ENCODE measurements at regions not wholly inside any gene's neighbourhood (a gene's known extent, or its start where the extent isn't known, plus 50 kb on each side); places are given as distances from the start of the nearest gene placed in this dataset.

DNA sequence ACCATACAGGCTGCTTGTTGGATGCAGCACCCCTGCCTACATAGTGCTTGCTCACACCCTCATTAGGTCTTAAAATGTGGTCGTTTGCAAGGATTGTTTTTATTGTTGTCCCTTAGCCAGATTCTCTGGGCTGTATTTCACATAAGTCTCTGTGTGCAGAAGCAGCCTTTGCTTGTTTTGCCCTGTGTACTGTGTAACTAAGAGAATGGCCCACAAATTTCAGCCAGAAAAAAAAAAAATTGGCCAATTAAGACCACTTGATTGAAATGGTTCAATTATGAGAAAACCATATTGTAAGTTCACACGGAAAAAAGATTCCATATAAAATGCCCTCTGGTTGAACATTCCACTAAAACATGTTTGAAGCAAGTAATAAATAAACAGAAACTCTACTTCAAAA is 377.1 kb upstream of the SOX11 start:
- DNase-seq, result no peak

DNA sequence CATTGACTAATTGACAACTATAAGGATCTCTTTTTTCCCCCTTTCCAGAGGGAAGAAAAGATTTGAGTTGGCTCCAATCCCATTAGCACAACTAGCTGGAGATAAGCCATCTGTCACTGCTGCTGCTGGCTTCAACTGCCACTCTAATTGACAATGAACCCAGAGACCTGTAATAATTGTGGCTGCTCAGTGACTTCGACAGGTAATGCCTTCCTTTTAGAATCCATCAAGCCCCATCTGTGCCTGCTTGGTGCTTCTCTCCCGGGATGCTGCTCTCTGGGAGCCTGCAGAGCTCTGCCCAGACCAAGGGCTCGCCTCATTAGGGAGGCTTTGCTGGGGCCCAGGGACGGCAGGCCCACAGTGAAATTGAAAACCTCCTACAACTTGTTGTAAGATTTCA is 376.7 kb upstream of the SOX11 start:
- DNase-seq, result no peak

DNA sequence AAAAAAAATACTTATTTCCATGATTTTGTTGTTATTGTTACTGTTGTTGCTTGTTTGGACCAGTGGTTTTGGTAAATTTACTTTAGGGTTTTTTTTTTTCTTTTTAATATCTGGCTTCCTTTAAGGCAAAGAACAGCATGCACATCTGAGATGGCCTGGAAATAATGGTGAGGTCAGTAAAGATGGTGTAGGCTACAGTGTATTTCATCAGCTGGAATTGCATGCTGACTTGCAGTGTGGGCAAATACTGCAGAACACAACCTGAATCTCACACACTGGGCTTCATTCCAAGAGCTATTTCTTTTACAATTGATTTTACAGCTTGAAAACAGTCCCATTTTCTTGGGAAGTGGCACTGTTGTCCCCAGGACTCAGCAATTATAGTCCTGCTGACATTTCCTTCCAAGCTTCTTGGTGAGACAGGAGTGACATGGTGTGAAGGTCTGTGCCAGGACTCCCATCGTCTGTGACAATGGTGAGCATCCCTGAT is 376.1 kb upstream of the SOX11 start:
- no peak for DNase-seq

DNA sequence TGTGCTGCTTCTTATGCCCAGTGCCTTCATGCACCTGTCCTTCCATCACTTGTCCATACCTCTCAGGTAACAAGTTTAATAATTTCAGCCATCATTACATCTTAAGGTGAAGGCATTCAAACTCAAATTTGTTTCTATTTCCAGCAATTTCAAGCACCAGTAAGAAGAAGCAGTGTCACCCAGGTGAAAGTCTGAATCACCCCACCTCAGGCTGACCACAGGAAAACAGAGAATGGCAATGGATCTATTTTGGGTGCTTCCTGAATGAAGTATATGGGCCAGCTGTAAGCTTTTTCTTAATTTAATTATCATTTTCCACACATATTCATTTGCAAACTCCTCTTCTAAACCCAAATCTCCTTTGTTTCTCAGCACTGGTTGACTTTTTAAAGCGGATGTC is 372.7 kb upstream of the SOX11 start:
- DNase-seq, result no peak

GRCh38 chr2:5322396-5322795 is 369.8 kb upstream of the SOX11 start:
- no peak for DNase-seq

DNA sequence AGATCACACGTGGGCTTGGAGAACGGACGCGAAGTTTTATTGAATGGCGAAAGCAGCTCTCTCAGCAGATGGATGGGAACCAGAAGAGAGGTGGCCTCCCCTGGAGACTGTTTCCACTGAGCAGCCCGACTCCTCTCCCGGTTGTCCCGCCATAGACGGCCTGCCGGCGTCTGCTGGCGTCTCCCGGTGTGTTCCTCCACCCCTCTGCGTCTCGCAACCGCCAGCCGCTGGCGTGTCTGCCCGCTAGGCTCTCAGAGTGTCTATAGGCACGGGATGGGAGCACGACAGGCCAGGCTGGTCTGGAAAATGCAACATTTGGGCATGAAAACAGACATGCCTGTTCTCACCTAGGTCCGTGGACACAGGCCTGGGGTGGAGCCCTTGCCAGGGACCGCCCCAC is 366.7 kb upstream of the SOX11 start:
- DNase-seq, result no peak

DNA sequence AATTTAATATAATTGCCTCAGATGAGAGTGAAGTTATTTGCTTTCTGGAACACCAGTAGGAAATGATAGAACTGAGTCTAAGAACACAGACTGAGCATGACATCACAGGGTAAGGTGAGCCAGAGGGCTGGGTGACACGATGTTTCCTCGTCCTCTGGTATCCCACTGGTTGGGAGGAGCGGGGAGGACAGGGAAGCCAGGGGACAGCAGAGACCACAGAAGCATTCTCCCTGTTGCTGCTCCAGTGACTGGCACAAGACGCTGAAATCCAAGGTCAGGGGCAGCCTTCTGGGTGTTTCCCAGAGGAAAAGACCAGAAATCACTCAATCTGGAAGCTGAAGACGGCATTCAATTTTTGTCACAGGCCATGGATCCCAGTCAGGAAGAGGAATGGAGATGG is 363.4 kb upstream of the SOX11 start:
- no peak for DNase-seq

- DNase-seq, result no peak
Measured at GRCh38 chr2:5329763-5330162, 362.4 kb upstream of the SOX11 start.

DNA sequence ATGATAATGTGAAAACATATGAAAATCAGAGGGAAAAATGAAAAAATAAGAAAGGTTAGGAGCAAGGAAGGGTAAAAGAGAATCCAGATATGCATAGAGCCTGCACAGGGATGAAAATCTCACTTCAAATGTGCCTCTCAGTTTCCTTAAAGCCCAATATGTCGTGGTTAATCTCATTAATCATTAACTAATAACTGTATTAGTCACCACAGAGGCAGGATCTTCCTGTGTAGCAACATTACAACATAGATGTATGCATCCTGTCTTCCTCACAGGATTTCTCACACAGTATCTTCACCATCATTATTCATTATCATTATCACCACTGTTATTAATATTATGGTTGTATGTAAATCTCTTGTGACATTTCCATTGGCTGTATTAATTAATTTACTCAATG is 361.2 kb upstream of the SOX11 start:
- DNase-seq, result no peak

GRCh38 chr2:5332925-5333324 is 359.3 kb upstream of the SOX11 start:
- no peak for DNase-seq

- DNase-seq, result no peak
Measured at GRCh38 chr2:5339473-5339872, 352.7 kb upstream of the SOX11 start.

GRCh38 chr2:5343785-5344335 is 348.3 kb upstream of the SOX11 start:
- DNase-seq, result no peak

DNA sequence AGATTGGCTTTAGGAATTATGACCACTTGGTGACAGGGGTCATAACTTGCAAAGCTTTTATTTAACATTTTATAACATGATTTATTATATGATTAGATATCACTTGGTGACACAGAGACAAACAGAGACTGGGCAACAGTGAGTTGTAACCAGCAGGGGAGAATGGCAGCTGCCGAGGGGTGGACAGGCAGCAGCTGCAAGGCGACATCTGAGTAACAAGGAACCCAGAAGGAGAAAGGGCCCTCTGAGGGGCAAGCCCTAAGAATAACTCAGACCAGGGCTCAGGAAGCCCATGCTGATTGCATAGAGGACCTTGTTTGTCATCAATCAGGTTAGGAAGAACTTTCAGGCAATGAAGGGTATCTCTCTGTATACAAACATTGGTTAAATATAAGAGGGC is 339.9 kb upstream of the SOX11 start:
- no peak for DNase-seq

DNA sequence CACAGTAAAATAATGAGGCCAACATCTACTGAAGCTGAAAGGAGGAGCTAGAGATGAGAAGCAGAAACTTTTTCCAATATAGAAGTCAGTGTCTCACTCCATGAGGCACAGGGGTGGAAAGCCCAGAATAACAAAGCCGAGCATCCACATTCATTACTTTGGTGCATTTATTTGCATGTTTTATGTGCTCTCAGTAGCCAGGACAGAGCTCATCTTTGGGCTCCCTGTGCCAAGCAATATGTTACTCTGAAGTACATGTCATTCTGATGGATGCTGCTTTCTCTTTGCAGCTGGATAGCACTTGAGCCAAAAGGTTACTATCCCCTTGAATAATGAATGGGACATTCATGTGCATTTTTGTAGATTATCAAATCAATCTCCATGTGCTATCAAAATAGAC is 338.6 kb upstream of the SOX11 start:
- DNase-seq, result no peak

- no peak for DNase-seq
Measured at GRCh38 chr2:5359397-5359796, 332.8 kb upstream of the SOX11 start.

DNA sequence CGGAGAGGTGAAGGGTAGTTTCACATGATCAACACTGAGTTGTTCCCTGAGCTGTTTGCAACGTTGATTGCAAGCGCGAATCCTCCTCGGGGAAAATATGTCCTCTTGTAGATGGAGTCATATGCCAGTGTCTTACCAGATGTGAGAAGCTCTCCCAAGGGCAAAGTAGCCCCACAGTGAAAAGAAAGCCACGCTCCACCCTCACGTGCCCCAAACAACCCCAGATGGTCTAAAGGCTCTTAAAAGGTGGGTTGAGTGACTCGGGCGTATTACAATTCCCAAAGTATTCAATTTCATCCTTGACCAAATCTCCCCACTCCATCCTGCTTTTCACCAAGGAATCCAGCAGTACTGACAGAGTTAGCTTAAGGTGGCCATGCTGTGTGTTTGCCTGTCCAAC is 332.1 kb upstream of the SOX11 start:
- no peak for DNase-seq

- DNase-seq, result no peak
Measured at GRCh38 chr2:5364361-5364760, 327.8 kb upstream of the SOX11 start.

GRCh38 chr2:5365871-5366461 is 326.2 kb upstream of the SOX11 start:
- DNase-seq, result peak; percentile 75

DNA sequence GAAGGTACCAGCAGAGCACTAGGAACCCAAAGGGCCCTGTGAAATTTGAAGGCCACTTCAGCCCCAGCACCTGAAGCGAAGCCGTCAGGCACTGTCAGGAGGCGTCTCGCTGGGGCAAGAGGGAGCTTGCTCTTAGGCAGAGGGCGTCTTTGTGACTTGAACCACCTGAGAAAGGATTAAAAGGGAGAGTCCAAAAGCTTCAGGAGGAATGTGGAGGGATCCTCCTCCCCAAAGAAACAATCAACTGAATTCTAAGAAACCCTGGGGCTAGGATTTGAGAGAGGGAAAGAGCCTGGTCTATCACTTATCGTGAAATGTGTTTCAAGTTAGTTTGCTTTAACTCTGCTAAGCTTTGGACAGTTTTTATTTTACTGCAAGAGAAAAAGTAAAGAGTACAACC is 324.9 kb upstream of the SOX11 start:
- no peak for DNase-seq

- DNase-seq, result no peak
Measured at GRCh38 chr2:5368263-5368662, 323.9 kb upstream of the SOX11 start.

DNA sequence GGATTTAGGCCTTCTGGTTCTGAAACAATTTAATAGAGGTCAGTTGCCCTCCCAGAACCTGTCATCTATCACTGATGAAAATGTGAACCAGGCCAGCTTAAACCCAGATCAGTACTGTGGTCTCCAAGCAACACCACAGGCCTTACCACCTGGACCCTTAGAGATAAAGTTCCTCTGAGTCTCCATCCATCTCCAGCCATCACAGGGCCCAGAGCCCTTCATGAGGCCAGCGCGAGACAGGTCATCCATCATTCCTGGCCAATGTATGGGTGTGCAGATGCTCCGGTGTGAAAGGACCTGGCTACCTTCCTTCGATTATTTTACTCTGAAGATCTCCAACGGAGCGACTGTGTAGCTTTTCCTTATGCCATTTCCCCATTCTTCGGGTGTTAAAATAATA is 322.7 kb upstream of the SOX11 start:
- no peak for DNase-seq

DNA sequence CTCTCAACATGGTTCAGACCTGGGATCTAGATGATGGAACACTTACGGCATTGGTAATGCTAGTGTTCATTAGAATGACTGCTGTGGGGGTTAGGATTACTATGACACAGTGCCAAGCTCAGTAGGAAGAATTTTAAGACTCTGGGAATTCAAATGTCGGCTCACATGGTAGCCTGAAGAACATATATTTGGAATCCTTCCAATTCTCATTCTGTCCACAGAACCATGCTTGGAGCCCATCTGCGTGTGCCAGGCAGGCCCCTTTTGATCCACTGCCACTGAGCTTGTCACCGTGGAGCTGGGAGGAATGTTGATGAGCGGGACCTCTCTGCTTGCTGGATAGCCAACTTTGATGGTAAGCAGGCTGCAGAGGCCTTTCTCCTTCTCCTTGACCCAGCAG is 322.0 kb upstream of the SOX11 start:
- no peak for DNase-seq

- DNase-seq, result no peak
Measured at GRCh38 chr2:5372141-5372540, 320.0 kb upstream of the SOX11 start.

GRCh38 chr2:5373200-5373599 is 319.0 kb upstream of the SOX11 start:
- no peak for DNase-seq

GRCh38 chr2:5374762-5375161 is 317.4 kb upstream of the SOX11 start:
- no peak for DNase-seq

All from NCI-H2029 (cell line).